ENCODE measurements at regions not wholly inside any gene's neighbourhood (a gene's known extent, or its start where the extent isn't known, plus 50 kb on each side); places are given as distances from the start of the nearest gene placed in this dataset.

DNA sequence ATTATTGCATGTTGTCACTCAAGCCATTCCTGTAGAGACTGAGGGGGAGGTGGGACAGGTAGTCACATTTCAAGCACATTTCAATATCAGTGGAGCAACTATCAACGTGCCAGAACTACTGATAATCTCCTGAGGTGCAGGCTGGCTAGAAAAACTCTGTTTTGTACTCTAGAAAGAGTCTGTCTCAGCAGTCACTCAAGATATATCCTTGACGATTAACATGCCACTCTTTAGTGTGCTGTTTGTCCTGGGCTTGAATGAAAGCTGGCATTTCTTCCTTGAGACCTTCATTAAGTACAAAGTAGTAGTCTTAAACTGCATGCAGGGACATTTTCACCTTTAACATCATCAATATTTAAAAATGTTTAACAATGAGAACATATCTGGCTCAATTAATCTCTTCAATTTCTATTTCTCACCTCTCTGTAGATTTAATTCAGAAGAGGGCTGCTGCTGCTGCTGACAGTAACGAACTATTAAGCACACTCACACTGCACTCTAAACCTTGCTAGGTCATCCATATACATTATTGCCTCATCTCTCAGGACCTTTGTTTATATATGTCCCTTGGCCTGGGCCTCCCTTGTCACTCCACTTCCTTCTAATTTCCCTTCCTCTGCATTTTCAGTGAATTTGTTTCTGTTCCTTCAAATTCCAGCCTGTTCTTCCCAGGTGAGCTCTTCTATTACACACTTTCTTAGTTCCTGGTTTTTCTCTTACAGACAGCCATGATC lies 412.0 kb downstream of the HAPSTR1 start:
- Histone ChIP-seq H3K27me3 (ENCODE audit: control insufficient read depth, insufficient read depth, low read length, poor library complexity, severe bottlenecking) (no peaks in the 10 kb centered on the region), H3K4me3 (ENCODE audit: low read length) (no peak overlapping the region), H3K27ac (ENCODE audit: low read depth, low read length) (no peak overlapping the region), H3K36me3 (ENCODE audit: control insufficient read depth, insufficient read depth, low read length) (no peaks in the 10 kb centered on the region), H3K9ac (ENCODE audit: extremely low read depth, low read length, poor library complexity, severe bottlenecking) (no peak overlapping the region), H3K4me1 (ENCODE audit: control insufficient read depth, insufficient read depth, low read length) (peaks cover 3% of the 10 kb centered on the region), H3K9me3 (ENCODE audit: control insufficient read depth, low read length) (no peaks in the 10 kb centered on the region)
- WGBS, 2 experiments (ENCODE audit: insufficient coverage in 1 of 2, insufficient read length in 1 of 2), result 65 to 75% methylated on average over 3 of the region's 3 CpGs
- H3K4me3 Mint-ChIP-seq, result no peak overlapping the region
- H3K4me1 Mint-ChIP-seq, result peaks cover 13% of the 10 kb centered on the region
- TF ChIP-seq, protein P1, sequence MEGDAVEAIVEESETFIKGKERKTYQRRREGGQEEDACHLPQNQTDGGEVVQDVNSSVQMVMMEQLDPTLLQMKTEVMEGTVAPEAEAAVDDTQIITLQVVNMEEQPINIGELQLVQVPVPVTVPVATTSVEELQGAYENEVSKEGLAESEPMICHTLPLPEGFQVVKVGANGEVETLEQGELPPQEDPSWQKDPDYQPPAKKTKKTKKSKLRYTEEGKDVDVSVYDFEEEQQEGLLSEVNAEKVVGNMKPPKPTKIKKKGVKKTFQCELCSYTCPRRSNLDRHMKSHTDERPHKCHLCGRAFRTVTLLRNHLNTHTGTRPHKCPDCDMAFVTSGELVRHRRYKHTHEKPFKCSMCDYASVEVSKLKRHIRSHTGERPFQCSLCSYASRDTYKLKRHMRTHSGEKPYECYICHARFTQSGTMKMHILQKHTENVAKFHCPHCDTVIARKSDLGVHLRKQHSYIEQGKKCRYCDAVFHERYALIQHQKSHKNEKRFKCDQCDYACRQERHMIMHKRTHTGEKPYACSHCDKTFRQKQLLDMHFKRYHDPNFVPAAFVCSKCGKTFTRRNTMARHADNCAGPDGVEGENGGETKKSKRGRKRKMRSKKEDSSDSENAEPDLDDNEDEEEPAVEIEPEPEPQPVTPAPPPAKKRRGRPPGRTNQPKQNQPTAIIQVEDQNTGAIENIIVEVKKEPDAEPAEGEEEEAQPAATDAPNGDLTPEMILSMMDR (conservative IDR thresholded peaks at IDR 0.05), result no peak
- no peak for DNase-seq
- no peaks in the 10 kb centered on the region for H3K36me3 Mint-ChIP-seq (ENCODE audit: low read depth)
- H3K27me3 Mint-ChIP-seq (ENCODE audit: insufficient read depth), result no peaks in the 10 kb centered on the region
- H3K9me3 Mint-ChIP-seq, result peaks cover 3% of the 10 kb centered on the region
- H3K27ac Mint-ChIP-seq, result no peak overlapping the region

DNA sequence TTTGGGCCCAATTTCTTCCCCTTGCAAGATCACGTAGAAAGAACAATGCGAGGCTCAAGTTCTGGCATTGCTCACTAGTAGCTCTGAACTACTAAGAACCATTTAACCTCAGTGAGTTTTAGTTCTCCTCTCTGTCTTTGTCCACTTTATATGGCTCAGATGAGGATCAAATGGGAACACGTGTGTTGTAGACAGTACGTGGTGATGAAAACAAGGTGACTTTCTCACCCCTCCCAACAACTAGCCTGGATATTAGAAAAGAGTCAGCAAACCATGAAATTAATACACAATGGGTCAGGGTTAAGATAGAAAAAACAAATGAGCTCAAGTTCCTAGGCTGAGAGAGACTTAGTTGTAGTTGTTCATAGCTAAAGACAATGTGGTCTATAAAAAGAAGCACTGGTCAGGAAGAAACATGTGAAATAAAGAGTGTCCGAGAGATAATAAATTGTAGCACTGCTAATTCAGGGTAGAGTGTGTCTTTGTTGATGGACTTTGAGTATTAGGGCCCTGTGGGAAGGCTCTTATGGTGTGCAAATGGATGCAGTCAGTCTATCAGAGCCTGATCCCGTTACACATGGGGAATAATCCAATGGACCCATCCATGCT lies 417.0 kb downstream of the HAPSTR1 start:
- TF ChIP-seq, protein P1 (conservative IDR thresholded peaks at IDR 0.05), result no peak
- Histone ChIP-seq H3K36me3 (ENCODE audit: control insufficient read depth, insufficient read depth, low read length) (no peaks in the 10 kb centered on the region), H3K9ac (ENCODE audit: extremely low read depth, low read length, poor library complexity, severe bottlenecking) (no peak overlapping the region), H3K27ac (ENCODE audit: low read depth, low read length) (no peak overlapping the region), H3K4me3 (ENCODE audit: low read length) (no peak overlapping the region), H3K27me3 (ENCODE audit: control insufficient read depth, insufficient read depth, low read length, poor library complexity, severe bottlenecking) (no peaks in the 10 kb centered on the region), H3K4me1 (ENCODE audit: control insufficient read depth, insufficient read depth, low read length) (no peaks in the 10 kb centered on the region), H3K9me3 (ENCODE audit: control insufficient read depth, low read length) (peaks cover 8% of the 10 kb centered on the region)
- DNase-seq, result no peak
- Mint-ChIP-seq H3K36me3 (ENCODE audit: low read depth) (no peaks in the 10 kb centered on the region), H3K9me3 (peaks cover 6% of the 10 kb centered on the region), H3K27ac (no peak overlapping the region), H3K27me3 (ENCODE audit: insufficient read depth) (no peaks in the 10 kb centered on the region), H3K4me1 (peaks cover 4% of the 10 kb centered on the region), H3K4me3 (no peak overlapping the region)
- WGBS, 2 experiments (ENCODE audit: insufficient coverage in 1 of 2, insufficient read length in 1 of 2), result 93 to 98% methylated on average over 3 to 5 of the region's 6 CpGs

DNA sequence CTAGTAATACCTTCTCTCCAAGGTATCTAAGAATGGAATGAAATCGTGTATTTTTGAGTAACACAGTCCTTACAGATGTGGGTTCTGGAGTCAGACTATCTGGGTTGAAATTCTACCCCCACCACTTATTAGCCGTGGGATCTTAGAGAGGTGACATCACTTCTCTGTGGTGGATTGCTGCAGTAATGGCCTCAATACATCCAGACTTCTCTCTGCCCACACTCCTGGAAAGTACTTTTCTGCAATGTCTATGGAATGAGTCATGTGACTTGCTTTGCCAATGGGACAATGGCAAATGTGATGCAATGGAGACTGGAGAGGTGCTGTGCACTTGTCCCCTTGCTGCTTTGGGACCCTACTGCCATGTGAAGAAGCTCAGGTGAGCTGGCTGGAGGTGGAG lies 418.2 kb downstream of the HAPSTR1 start:
- peaks cover 12% of the 10 kb centered on the region for H3K9me3 Mint-ChIP-seq
- H3K27me3 ChIP-seq (ENCODE audit: control insufficient read depth, insufficient read depth, low read length, poor library complexity, severe bottlenecking), result no peaks in the 10 kb centered on the region
- no peak overlapping the region for H3K4me3 ChIP-seq (ENCODE audit: low read length)
- no peaks in the 10 kb centered on the region for H3K36me3 Mint-ChIP-seq (ENCODE audit: low read depth)
- no peak overlapping the region for H3K27ac Mint-ChIP-seq
- 96% methylated on average over 2 of the region's 2 CpGs; no CpG with 5 or more reads in 1 of the 2 experiments for WGBS, 2 experiments (ENCODE audit: insufficient coverage in 1 of 2, insufficient read length in 1 of 2)
- peaks cover 10% of the 10 kb centered on the region for H3K9me3 ChIP-seq (ENCODE audit: control insufficient read depth, low read length)
- H3K4me1 ChIP-seq (ENCODE audit: control insufficient read depth, insufficient read depth, low read length), result no peaks in the 10 kb centered on the region
- H3K36me3 ChIP-seq (ENCODE audit: control insufficient read depth, insufficient read depth, low read length), result no peaks in the 10 kb centered on the region
- no peaks in the 10 kb centered on the region for H3K4me1 Mint-ChIP-seq
- no peak overlapping the region for H3K27ac ChIP-seq (ENCODE audit: low read depth, low read length)
- H3K4me3 Mint-ChIP-seq, result no peak overlapping the region
- TF ChIP-seq, protein P1 (conservative IDR thresholded peaks at IDR 0.05), result no peak
- DNase-seq, result no peak
- H3K9ac ChIP-seq (ENCODE audit: extremely low read depth, low read length, poor library complexity, severe bottlenecking), result no peak overlapping the region
- H3K27me3 Mint-ChIP-seq (ENCODE audit: insufficient read depth), result no peaks in the 10 kb centered on the region
